CD4-positive, alpha-beta T cell (primary cell): ENCODE measurements at regions not wholly inside any gene's neighbourhood (a gene's known extent, or its start where the extent isn't known, plus 50 kb on each side); places are given as distances from the start of the nearest gene placed in this dataset.

ENCODE experiments used
- ATAC-seq: fragments of 200-7000 bp; cut with Tn5 transposase; one replicate; pipeline ENCODE4 v1.10.0; 2022; ENCODE audit warnings: mild to moderate bottlenecking; ENCODE audit not compliant: poor library complexity
- CTCF ChIA-PET: fragments of 350-600 bp; sonication (Branson Sonifier 250); formaldehyde crosslinking; loops from one replicate; lab custom pipeline; 2021; ENCODE audit warnings: antibody characterized with exemption, inconsistent platforms; lab: Charles Lee
- POLR2A ChIA-PET: fragments of 350-600 bp; sonication (Branson Sonifier 250); formaldehyde crosslinking; loops from one replicate; lab custom pipeline; 2021; ENCODE audit warnings: antibody characterized with exemption, inconsistent platforms; lab: Charles Lee
- DNase-seq, 14 experiments: peaks; one replicate each; pipeline ENCODE4 v3.0.0-alpha.2; 2013 to 2020; ENCODE audit warnings: mixed read lengths in 2 of 14
- H3K27ac ChIP-seq, 2 donors: one replicate each; pipeline versions ENCODE4 v1.5.1 to v1.7.0; 2013; ENCODE audit warnings: low read length in 2 of 2, low read depth in 1 of 2, mild to moderate bottlenecking in 1 of 2
- H3K27me3 ChIP-seq, 2 experiments: 1 replicate in 1 of 2; 2 replicates in 1 of 2; pipeline versions ENCODE4 v1.6.1 to v1.7.0; 2013; ENCODE audit warnings: low read length in 2 of 2, control low read depth in 1 of 2, mild to moderate bottlenecking in 1 of 2, moderate library complexity in 1 of 2; ENCODE audit not compliant: insufficient read depth in 2 of 2, control insufficient read depth in 1 of 2
- H3K36me3 ChIP-seq: one replicate; pipeline ENCODE4 v1.6.1; 2013; ENCODE audit warnings: low read length, control low read depth; ENCODE audit not compliant: insufficient read depth
- H3K4me1 ChIP-seq: one replicate; pipeline ENCODE4 v1.6.1; 2013; ENCODE audit warnings: low read length, control low read depth; ENCODE audit not compliant: insufficient read depth
- H3K4me3 ChIP-seq: one replicate; pipeline ENCODE4 v1.5.1; 2013; ENCODE audit warnings: mild to moderate bottlenecking, low read length, moderate library complexity
- H3K9me3 ChIP-seq, 2 experiments: 1 replicate in 1 of 2; 2 replicates in 1 of 2; pipeline versions ENCODE4 v1.6.1 to v1.7.0; 2013; ENCODE audit warnings: low read length in 2 of 2, mild to moderate bottlenecking in 2 of 2, control low read depth in 1 of 2, moderate library complexity in 1 of 2; ENCODE audit not compliant: control insufficient read depth in 1 of 2, insufficient read depth in 1 of 2
- H3K27ac Mint-ChIP-seq: one replicate; pipeline ENCODE4 v1.8.0; 2020; ENCODE audit warnings: mixed read lengths
- H3K27me3 Mint-ChIP-seq: one replicate; pipeline ENCODE4 v1.8.0; 2021; ENCODE audit warnings: mixed read lengths
- H3K36me3 Mint-ChIP-seq: one replicate; pipeline ENCODE4 v1.8.0; 2021; ENCODE audit warnings: low read depth, mixed read lengths
- H3K4me1 Mint-ChIP-seq: one replicate; pipeline ENCODE4 v1.8.0; 2021; ENCODE audit warnings: low read depth, mixed read lengths
- H3K4me3 Mint-ChIP-seq: one replicate; pipeline ENCODE4 v1.8.0; 2020; ENCODE audit warnings: mild to moderate bottlenecking, mixed read lengths
- H3K9me3 Mint-ChIP-seq: one replicate; pipeline ENCODE4 v1.8.0; 2020; ENCODE audit warnings: mixed read lengths
- intact Hi-C, 2 experiments: fragments of 100-400 bp; cut with DNase I in 1 of 2; cut with micrococcal nuclease in 1 of 2; formaldehyde crosslinking; loops; one replicate each; pipeline versions ENCODE4 v1.15.1 to v1.9.0; 2023 to 2025; cut with DNase I, micrococcal nuclease
- TF ChIP-seq, protein P1 (sequence below): fragments of 200-600 bp; IDR thresholded peaks from one replicate; pipeline ENCODE4 v1.8.0; 2022; ENCODE audit warnings: antibody characterized with exemption, mild to moderate bottlenecking

DNA sequence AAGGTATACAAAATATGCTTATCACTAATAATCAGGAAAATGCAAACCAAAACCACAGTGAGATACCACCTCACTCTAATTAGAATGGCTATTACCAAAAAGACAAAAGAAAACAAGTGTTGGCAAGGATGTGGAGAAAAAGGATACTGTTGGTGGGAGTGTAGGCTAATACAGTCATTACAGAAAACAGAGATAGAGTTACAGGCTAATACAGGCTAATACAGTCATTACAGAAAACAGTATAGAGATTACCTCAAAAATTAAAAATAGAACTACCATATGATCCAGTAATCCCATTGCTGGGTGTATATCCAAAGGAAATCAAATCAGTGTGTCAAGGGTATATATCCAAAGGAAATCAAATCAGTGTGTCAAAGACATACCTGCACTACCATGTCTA lies 238.4 kb downstream of the PLPP3 start:
- Histone ChIP-seq H3K9me3 (peaks cover 5 to 22% of the 10 kb centered on the region in 2 experiments), H3K36me3 (no peaks in the 10 kb centered on the region), H3K27me3 (no peaks in the 10 kb centered on the region), H3K4me3 (no peak overlapping the region), H3K27ac (no peak overlapping the region), H3K4me1 (no peaks in the 10 kb centered on the region)
- intact Hi-C loops, result no loop called here
- H3K4me3 Mint-ChIP-seq, result no peak overlapping the region
- DNase-seq, result no peak
- ChIA-PET POLR2A (no interaction called here), CTCF (no interaction called here)
- no peak for ATAC-seq
- no peak overlapping the region for H3K27ac Mint-ChIP-seq
- no peaks in the 10 kb centered on the region for H3K27me3 Mint-ChIP-seq
- no peaks in the 10 kb centered on the region for H3K36me3 Mint-ChIP-seq
- peaks cover 9% of the 10 kb centered on the region for H3K9me3 Mint-ChIP-seq
- no peaks in the 10 kb centered on the region for H3K4me1 Mint-ChIP-seq
- TF ChIP-seq, protein P1, sequence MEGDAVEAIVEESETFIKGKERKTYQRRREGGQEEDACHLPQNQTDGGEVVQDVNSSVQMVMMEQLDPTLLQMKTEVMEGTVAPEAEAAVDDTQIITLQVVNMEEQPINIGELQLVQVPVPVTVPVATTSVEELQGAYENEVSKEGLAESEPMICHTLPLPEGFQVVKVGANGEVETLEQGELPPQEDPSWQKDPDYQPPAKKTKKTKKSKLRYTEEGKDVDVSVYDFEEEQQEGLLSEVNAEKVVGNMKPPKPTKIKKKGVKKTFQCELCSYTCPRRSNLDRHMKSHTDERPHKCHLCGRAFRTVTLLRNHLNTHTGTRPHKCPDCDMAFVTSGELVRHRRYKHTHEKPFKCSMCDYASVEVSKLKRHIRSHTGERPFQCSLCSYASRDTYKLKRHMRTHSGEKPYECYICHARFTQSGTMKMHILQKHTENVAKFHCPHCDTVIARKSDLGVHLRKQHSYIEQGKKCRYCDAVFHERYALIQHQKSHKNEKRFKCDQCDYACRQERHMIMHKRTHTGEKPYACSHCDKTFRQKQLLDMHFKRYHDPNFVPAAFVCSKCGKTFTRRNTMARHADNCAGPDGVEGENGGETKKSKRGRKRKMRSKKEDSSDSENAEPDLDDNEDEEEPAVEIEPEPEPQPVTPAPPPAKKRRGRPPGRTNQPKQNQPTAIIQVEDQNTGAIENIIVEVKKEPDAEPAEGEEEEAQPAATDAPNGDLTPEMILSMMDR, result no peak

- H3K4me1 Mint-ChIP-seq, result no peaks in the 10 kb centered on the region
- TF ChIP-seq, protein P1, result no peak
- H3K36me3 ChIP-seq, result no peaks in the 10 kb centered on the region
- peaks cover 5 to 22% of the 10 kb centered on the region in 2 experiments for H3K9me3 ChIP-seq
- H3K27ac Mint-ChIP-seq, result no peak overlapping the region
- ATAC-seq (no peak), DNase-seq (no peak)
- no peak overlapping the region for H3K27ac ChIP-seq
- H3K4me3 Mint-ChIP-seq, result no peak overlapping the region
- intact Hi-C loops, result no loop called here
- H3K36me3 Mint-ChIP-seq, result no peaks in the 10 kb centered on the region
- H3K4me3 ChIP-seq, result no peak overlapping the region
- ChIA-PET POLR2A (no interaction called here), CTCF (no interaction called here)
- H3K27me3 ChIP-seq, result no peaks in the 10 kb centered on the region
- no peaks in the 10 kb centered on the region for H3K4me1 ChIP-seq
- H3K9me3 Mint-ChIP-seq, result peaks cover 7% of the 10 kb centered on the region
- H3K27me3 Mint-ChIP-seq, result no peaks in the 10 kb centered on the region
These were observed 239.4 kb downstream of the PLPP3 start for GRCh38 chr1:56339786-56340465.

- Histone ChIP-seq H3K36me3 (no peaks in the 10 kb centered on the region), H3K4me3 (no peak overlapping the region), H3K4me1 (no peaks in the 10 kb centered on the region), H3K9me3 (peaks cover 5 to 22% of the 10 kb centered on the region in 2 experiments), H3K27ac (no peak overlapping the region), H3K27me3 (no peaks in the 10 kb centered on the region)
- Mint-ChIP-seq H3K4me3 (no peak overlapping the region), H3K27me3 (no peaks in the 10 kb centered on the region), H3K9me3 (peaks cover 3% of the 10 kb centered on the region), H3K4me1 (no peaks in the 10 kb centered on the region), H3K27ac (no peak overlapping the region), H3K36me3 (no peaks in the 10 kb centered on the region)
- CTCF ChIA-PET, result no interaction called here
- intact Hi-C loops, result no loop called here
- TF ChIP-seq, protein P1, result no peak
- no peak for DNase-seq
- no peak for ATAC-seq
- POLR2A ChIA-PET, result no interaction called here
These were observed 240.3 kb downstream of the PLPP3 start for GRCh38 chr1:56339093-56339492.
